Ascending aorta (tissue), 2 donors: ENCODE measurements at regions not wholly inside any gene's neighbourhood (a gene's known extent, or its start where the extent isn't known, plus 50 kb on each side); places are given as distances from the start of the nearest gene placed in this dataset.

Experiments used
- DNase-seq, 2 donors: peaks; one replicate each; pipeline ENCODE4 v3.0.0-alpha.2; 2019; ENCODE audit warnings: low spot score in 2 of 2
- H3K27ac ChIP-seq, 2 donors: fragments of 200-600 bp; sonication (generic); one replicate each; pipeline ENCODE4 v1.5.1; 2016 to 2017; ENCODE audit warnings: mild to moderate bottlenecking in 1 of 2
- H3K27me3 ChIP-seq: fragments of 200-600 bp; sonication (generic); one replicate; pipeline ENCODE4 v1.5.1; 2017
- H3K36me3 ChIP-seq, 2 donors: fragments of 200-600 bp; sonication (generic); one replicate each; pipeline ENCODE4 v1.5.1; 2016
- H3K4me1 ChIP-seq, 2 donors: fragments of 200-600 bp; sonication (generic); one replicate each; pipeline ENCODE4 v1.5.1; 2016 to 2017; ENCODE audit warnings: mild to moderate bottlenecking in 1 of 2
- H3K4me3 ChIP-seq, 2 donors: fragments of 200-600 bp; sonication (generic); one replicate each; pipeline ENCODE4 v1.5.1; 2016 to 2017; ENCODE audit warnings: mild to moderate bottlenecking in 1 of 2
- H3K9me3 ChIP-seq, 2 donors: fragments of 200-600 bp; sonication (generic); one replicate each; pipeline ENCODE4 v1.5.1; 2016
- CTCF ChIP-seq, 3 experiments: fragments of 200-600 bp in 2 of 3; fragments of 450-650 bp in 1 of 3; sonication (generic) in 2 of 3; IDR thresholded peaks; one replicate each; pipeline ENCODE4 v1.5.1; 2016 to 2019; ENCODE audit warnings: antibody characterized with exemption in 3 of 3, mild to moderate bottlenecking in 1 of 3, moderate library complexity in 1 of 3
- intact Hi-C: fragments of 100-400 bp; cut with DNase I; formaldehyde crosslinking; loops from one replicate; pipeline ENCODE4 v1.15.1; 2023

DNA sequence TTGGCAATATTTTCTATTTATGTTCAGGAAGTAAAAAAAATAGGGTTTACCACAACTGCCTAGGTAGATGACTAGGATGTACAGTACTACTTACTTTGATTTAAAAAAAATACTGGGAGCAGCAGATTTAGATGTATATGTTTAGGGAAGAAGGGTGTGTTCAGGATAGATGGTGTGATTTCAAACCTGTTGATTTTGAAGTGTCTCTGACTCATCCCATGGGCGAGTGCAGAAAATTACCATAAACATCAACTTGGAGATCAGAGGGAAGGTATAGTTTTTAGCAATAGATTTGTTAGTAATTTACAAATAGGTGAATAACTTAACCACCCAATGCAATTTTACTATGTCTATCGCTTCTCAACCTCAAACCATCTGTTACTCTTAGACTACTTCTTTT lies 214.8 kb downstream of the NDFIP2 start:
- intact Hi-C loops, result no loop called here

GRCh38 chr13:79692846-79693245 lies 211.9 kb downstream of the NDFIP2 start:
- TF ChIP-seq CTCF (IDR thresholded peaks at IDR 0.05), result no peak
- Histone ChIP-seq H3K4me1 (no peaks in the 10 kb centered on the region), H3K4me3 (no peak overlapping the region), H3K9me3 (no peaks in the 10 kb centered on the region), H3K27ac (no peak overlapping the region), H3K36me3 (no peaks in the 10 kb centered on the region), H3K27me3 (no peaks in the 10 kb centered on the region)
- DNase-seq, result no peak
- intact Hi-C loops, result no loop called here

More for the DNA sequence above, 214.8 kb downstream of the NDFIP2 start:
- Histone ChIP-seq H3K27ac (no peak overlapping the region), H3K27me3 (no peaks in the 10 kb centered on the region), H3K4me3 (no peak overlapping the region), H3K9me3 (no peaks in the 10 kb centered on the region), H3K36me3 (no peaks in the 10 kb centered on the region), H3K4me1 (no peaks in the 10 kb centered on the region)
- DNase-seq, result no peak
- TF ChIP-seq CTCF (IDR thresholded peaks at IDR 0.05), result no peak

DNA sequence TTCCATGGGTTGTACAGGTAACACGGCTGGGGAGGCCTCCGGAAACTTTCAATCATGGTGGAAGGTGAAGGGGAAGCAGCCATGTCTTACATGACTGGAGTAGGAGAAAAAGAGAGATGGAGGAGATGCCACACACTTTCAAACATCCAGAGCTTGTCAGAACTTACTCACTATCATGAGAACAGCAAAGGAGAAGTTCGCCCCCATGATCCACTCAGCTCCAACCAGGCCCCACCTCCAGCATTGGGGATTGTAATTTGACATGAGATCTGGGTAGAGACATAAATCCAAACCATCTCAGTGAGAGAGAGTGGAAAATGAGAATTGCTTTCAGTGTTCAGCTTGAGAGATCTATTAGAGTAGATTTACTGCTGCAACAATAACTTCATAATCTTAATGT lies 210.9 kb downstream of the NDFIP2 start:
- Histone ChIP-seq H3K9me3 (no peaks in the 10 kb centered on the region), H3K4me3 (no peak overlapping the region), H3K4me1 (no peaks in the 10 kb centered on the region), H3K27me3 (no peaks in the 10 kb centered on the region), H3K36me3 (no peaks in the 10 kb centered on the region), H3K27ac (no peak overlapping the region)
- DNase-seq, result no peak
- intact Hi-C loops, result no loop called here
- no peak for TF ChIP-seq CTCF (IDR thresholded peaks at IDR 0.05)

- Histone ChIP-seq H3K4me3 (no peak overlapping the region), H3K27ac (no peak overlapping the region), H3K36me3 (no peaks in the 10 kb centered on the region), H3K27me3 (no peaks in the 10 kb centered on the region), H3K4me1 (no peaks in the 10 kb centered on the region), H3K9me3 (no peaks in the 10 kb centered on the region)
- no peak for DNase-seq
- TF ChIP-seq CTCF (IDR thresholded peaks at IDR 0.05), result no peak
- intact Hi-C loops, result no loop called here
These were observed 207.8 kb downstream of the NDFIP2 start for GRCh38 chr13:79688741-79689140.

DNA sequence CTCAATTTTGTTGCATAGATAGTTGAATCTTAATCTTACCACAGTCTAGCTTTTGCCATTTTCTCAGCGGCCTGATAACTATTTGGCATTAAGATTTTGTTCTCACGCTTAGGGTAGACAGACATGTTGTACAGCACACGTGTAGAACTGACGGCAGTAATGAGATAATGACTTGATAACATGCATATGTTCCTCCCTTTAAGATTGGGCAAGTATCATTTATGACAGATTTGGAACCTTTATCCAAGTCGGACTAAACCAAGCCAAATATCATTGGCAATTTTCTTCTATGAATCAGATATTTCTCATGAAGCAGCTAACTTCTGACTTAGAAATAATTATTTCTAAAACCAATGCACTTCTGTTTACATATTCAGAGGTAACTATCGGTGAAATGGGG lies 205.5 kb downstream of the NDFIP2 start:
- H3K4me1 ChIP-seq, result no peaks in the 10 kb centered on the region
- intact Hi-C loops, result no loop called here

More for the DNA sequence above, 205.5 kb downstream of the NDFIP2 start:
- Histone ChIP-seq H3K27ac (no peak overlapping the region), H3K36me3 (no peaks in the 10 kb centered on the region), H3K9me3 (no peaks in the 10 kb centered on the region), H3K27me3 (no peaks in the 10 kb centered on the region), H3K4me3 (no peak overlapping the region)
- no peak for DNase-seq
- TF ChIP-seq CTCF (IDR thresholded peaks at IDR 0.05), result no peak
